MCF 10A (cell line): ENCODE measurements at regions not wholly inside any gene's neighbourhood (a gene's known extent, or its start where the extent isn't known, plus 50 kb on each side); places are given as distances from the start of the nearest gene placed in this dataset.
"Not testable (repeated sequence)": the region's sequence is repeated elsewhere in the genome, so short reads cannot be mapped to it uniquely, and the experiment has no call there.

Source experiments
- BruUV-seq: library from RNA; stranded (reverse); fragments of 400-500 nt; replicated peaks from 2 replicates; lab custom pipeline; 2021; lab: Mats Ljungman, UMichigan
- CTCF ChIA-PET: fragments of 300-600 bp; sonication (Branson Sonifier 250); formaldehyde crosslinking; extraction: SDS; loops from one replicate; lab custom pipeline; 2021; ENCODE audit warnings: antibody characterized with exemption, inconsistent platforms; lab: Yijun Ruan, JAX
- POLR2A ChIA-PET: fragments of 300-600, 350-650 bp; sonication (Branson Sonifier 250); formaldehyde crosslinking; extraction: SDS; loops from one replicate; lab custom pipeline; 2020; ENCODE audit warnings: antibody characterized with exemption, inconsistent platforms; lab: Yijun Ruan, JAX
- DNase-seq: peaks from one replicate; pipeline ENCODE4 v3.0.0-alpha.2; 2018; ENCODE audit not compliant: unreplicated experiment
- H3K27ac Mint-ChIP-seq: one replicate; pipeline ENCODE4 v1.8.0; 2022; ENCODE audit warnings: mild to moderate bottlenecking, low read depth, mixed read lengths; ENCODE audit not compliant: unreplicated experiment
- H3K27me3 Mint-ChIP-seq: one replicate; pipeline ENCODE4 v1.8.0; 2022; ENCODE audit warnings: mixed read lengths; ENCODE audit not compliant: insufficient read depth, unreplicated experiment
- H3K36me3 Mint-ChIP-seq: one replicate; pipeline ENCODE4 v1.8.0; 2022; ENCODE audit warnings: mild to moderate bottlenecking, moderate library complexity, mixed read lengths; ENCODE audit not compliant: insufficient read depth, unreplicated experiment
- H3K4me1 Mint-ChIP-seq: one replicate; pipeline ENCODE4 v1.8.0; 2022; ENCODE audit warnings: mixed read lengths; ENCODE audit not compliant: insufficient read depth, unreplicated experiment
- H3K4me3 Mint-ChIP-seq: one replicate; pipeline ENCODE4 v1.8.0; 2022; ENCODE audit warnings: mild to moderate bottlenecking, moderate library complexity, mixed read lengths; ENCODE audit not compliant: unreplicated experiment
- H3K9me3 Mint-ChIP-seq: one replicate; pipeline ENCODE4 v1.8.0; 2022; ENCODE audit warnings: mixed read lengths; ENCODE audit not compliant: unreplicated experiment
- intact Hi-C: fragments of 100-400 bp; cut with micrococcal nuclease; formaldehyde crosslinking; loops from 2 replicates; pipeline ENCODE4 v1.14.1; 2022
- TF ChIP-seq, protein P1 (sequence below): fragments of 200-600 bp; IDR thresholded peaks from one replicate; pipeline ENCODE4 v1.8.0; 2022; ENCODE audit warnings: antibody characterized with exemption, mild to moderate bottlenecking; ENCODE audit not compliant: unreplicated experiment

DNA sequence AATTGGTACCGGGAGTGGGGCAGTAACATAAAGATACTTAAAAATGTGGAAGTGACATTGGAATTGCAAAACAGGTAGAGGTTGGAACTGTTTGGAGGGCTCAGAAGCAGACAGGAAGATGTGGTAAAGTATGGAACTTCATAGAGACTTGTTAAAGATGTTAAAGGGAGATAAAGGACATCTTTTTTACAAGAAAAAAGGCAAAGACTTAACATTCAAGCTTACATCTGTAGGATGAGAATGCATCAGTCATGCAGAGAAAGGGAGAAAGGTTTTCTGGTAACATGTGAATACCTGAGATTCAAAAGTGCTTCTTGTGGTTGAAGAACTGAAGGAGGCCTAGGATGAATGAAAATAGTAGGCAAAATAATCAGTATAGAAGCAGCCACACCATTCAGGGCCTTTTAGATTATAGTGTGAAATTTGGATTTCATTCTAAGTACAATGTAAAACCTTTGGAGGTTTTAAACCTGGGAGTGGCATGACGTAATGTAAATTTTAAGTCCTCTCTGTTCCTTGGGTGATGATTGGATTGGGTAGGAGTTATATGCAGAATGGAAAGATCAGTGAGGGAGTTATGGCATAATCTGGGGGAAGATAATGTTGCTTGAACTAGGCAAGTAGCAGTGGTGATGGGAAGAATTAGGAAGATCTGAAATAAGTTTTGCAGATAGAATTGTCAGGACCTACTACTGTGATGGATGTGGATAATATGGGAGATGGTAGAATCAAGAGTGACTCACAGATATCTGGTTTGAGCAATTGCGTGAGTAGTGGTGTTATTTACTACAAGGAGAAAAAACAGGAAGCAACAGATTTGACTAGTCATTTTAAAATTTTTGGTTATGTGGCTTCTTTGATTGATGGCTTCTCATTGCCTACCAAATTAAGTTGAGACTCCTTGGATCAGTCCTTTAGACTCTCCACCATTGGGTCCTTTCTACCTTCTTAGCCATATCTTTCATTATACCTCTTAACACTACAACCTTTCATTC is 138.7 kb downstream of the VSIG4 start:
- ChIA-PET POLR2A (no interaction called here), CTCF (no interaction called here)
- BruUV-seq: no TSS peak
- intact Hi-C loops: no loop called here
- Mint-ChIP-seq H3K4me1 (no peaks in the 10 kb centered on the region), H3K4me3 (no peak overlapping the region), H3K27ac (no peak overlapping the region), H3K9me3 (peaks cover 17% of the 10 kb centered on the region), H3K27me3 (no peaks in the 10 kb centered on the region), H3K36me3 (no peaks in the 10 kb centered on the region)
- no peak for DNase-seq
- TF ChIP-seq, protein P1, sequence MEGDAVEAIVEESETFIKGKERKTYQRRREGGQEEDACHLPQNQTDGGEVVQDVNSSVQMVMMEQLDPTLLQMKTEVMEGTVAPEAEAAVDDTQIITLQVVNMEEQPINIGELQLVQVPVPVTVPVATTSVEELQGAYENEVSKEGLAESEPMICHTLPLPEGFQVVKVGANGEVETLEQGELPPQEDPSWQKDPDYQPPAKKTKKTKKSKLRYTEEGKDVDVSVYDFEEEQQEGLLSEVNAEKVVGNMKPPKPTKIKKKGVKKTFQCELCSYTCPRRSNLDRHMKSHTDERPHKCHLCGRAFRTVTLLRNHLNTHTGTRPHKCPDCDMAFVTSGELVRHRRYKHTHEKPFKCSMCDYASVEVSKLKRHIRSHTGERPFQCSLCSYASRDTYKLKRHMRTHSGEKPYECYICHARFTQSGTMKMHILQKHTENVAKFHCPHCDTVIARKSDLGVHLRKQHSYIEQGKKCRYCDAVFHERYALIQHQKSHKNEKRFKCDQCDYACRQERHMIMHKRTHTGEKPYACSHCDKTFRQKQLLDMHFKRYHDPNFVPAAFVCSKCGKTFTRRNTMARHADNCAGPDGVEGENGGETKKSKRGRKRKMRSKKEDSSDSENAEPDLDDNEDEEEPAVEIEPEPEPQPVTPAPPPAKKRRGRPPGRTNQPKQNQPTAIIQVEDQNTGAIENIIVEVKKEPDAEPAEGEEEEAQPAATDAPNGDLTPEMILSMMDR: no peak

DNA sequence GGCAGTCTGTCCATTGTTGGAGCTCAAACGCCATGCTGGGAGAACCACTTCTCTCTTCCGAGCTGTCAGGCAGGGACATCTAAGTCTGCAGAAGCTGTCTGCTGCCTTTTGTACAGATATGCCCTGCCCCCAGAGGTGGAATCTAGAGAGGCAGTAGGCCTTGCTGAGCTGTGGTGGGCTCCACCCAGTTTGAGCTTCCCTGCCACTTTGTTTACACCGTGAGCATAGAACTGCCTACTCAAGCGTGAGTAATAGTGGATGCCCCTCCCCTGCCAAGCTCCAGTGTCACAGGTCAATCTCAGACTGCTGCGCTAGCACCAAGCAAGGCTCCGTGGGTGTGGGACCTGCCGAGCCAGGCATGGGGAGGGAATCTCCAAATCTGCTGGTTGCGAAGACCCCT is 145.7 kb downstream of the VSIG4 start:
- no peaks in the 10 kb centered on the region for H3K4me1 Mint-ChIP-seq
- no peak overlapping the region for H3K27ac Mint-ChIP-seq
- intact Hi-C loops: no loop called here
- no peak overlapping the region for H3K4me3 Mint-ChIP-seq
- CTCF ChIA-PET: interaction anchor here (0.6 kb wide), 1 partner anchor 405 kb away, joined by 3 read pairs; no protein-coding TSS in a partner anchor
- H3K9me3 Mint-ChIP-seq: peaks cover 9% of the 10 kb centered on the region
- H3K36me3 Mint-ChIP-seq: no peaks in the 10 kb centered on the region
- POLR2A ChIA-PET: no interaction called here
- no TSS peak for BruUV-seq
- TF ChIP-seq, protein P1: no peak
- peak; percentile 35 for DNase-seq
- no peaks in the 10 kb centered on the region for H3K27me3 Mint-ChIP-seq

DNA sequence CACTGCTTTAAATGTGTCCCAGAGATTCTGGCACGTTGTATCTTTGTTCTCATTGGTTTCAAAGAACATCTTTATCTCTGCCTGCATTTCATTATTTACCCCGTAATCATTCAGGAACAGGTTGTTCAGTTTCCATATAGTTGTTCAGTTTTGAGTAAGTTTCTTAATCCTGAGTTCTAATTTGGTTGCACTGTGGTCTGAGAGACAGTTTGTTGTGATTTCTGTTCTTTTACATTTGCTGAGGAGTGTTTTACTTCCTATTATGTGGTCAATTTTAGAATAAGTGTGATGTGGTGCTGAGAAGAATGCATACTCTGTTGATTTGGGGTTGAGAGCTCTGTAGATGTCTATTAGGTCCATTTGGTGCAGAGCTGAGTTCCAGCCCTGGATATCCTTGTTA is 148.1 kb downstream of the VSIG4 start:
- DNase-seq, H3K36me3 Mint-ChIP-seq, H3K4me3 Mint-ChIP-seq, intact Hi-C loops, H3K27ac Mint-ChIP-seq, H3K27me3 Mint-ChIP-seq, H3K9me3 Mint-ChIP-seq, CTCF ChIA-PET, H3K4me1 Mint-ChIP-seq, BruUV-seq: not testable (repeated sequence)
- POLR2A ChIA-PET: interaction anchor here (0.7 kb wide), 1 partner anchor 12 kb away, joined by 4 read pairs; no protein-coding TSS in a partner anchor

DNA sequence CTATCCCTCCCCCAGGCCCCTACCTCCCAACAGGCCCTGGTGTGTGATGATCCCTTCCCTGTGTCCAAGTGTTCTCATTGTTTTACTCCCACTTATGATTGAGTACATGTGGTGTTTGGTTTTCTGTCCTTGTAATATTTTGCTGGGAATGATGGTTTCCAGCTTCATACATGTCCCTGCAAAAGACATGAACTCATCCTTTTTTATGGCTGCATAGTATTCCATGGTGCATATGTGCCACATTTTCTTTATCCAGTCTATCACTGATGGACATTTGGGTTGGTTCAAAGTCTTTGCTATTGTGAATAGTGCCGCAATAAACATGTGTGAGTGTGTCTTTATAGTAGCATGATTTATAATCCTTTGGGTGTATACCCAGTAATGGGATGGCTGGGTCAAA is 151.7 kb downstream of the VSIG4 start:
- CTCF ChIA-PET: interaction anchor here (0.6 kb wide), 1 partner anchor 18 kb away, joined by 3 read pairs; no protein-coding TSS in a partner anchor
- DNase-seq, BruUV-seq, H3K27me3 Mint-ChIP-seq, H3K9me3 Mint-ChIP-seq, intact Hi-C loops, H3K36me3 Mint-ChIP-seq, H3K4me1 Mint-ChIP-seq, POLR2A ChIA-PET, H3K27ac Mint-ChIP-seq, H3K4me3 Mint-ChIP-seq: not testable (repeated sequence)

DNA sequence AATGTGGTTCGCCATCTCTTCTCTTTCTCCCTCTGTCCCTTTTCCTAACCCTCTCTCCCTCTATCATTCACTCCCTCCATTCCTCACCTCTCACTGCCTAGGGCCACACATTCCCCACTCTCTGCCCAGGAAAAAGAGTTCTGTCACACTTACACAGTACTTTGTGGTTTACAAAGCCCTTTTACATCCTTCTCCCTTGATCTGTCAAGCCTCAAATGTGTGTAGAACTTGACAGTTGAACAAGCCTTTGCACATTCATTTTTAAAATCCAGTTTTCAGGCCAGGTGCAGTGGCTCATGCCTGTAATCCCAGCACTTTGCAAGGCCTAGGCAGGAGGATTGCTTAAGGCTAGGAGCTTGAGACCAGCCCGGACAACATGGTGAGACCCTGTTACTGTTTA is 156.3 kb downstream of the VSIG4 start:
- ChIA-PET POLR2A (no interaction called here), CTCF (no interaction called here)
- Mint-ChIP-seq H3K36me3 (no peaks in the 10 kb centered on the region), H3K27me3 (no peaks in the 10 kb centered on the region), H3K9me3 (peaks cover 18% of the 10 kb centered on the region), H3K27ac (no peak overlapping the region), H3K4me3 (no peak overlapping the region), H3K4me1 (no peaks in the 10 kb centered on the region)
- TF ChIP-seq, protein P1: no peak
- intact Hi-C loops: no loop called here
- DNase-seq: no peak
- BruUV-seq: no TSS peak
